GM21723 (cell line): ENCODE measurements at regions not wholly inside any gene's neighbourhood (a gene's known extent, or its start where the extent isn't known, plus 50 kb on each side); places are given as distances from the start of the nearest gene placed in this dataset.
A peak's percentile ranks its signal among the peaks of the same experiment; 100 is the strongest.

Experiments used
- ATAC-seq: cut with Tn5 transposase; IDR thresholded peaks from one replicate; pipeline ENCODE4 v1.9.1; 2021; ENCODE audit warnings: mild to moderate bottlenecking, moderate library complexity; ENCODE audit not compliant: unreplicated experiment

- ATAC-seq, result no peak
Measured at GRCh38 chr16:66290431-66290830, 76.1 kb upstream of the CDH5 start.

GRCh38 chr16:66289986-66290385 is 76.5 kb upstream of the CDH5 start:
- no peak for ATAC-seq

- ATAC-seq, result no peak
Measured at GRCh38 chr16:66289051-66289680, 77.3 kb upstream of the CDH5 start.

- ATAC-seq, result no peak
Measured at GRCh38 chr16:66287926-66288325, 78.6 kb upstream of the CDH5 start.

GRCh38 chr16:66287416-66287815 is 79.1 kb upstream of the CDH5 start:
- ATAC-seq, result no peak

- ATAC-seq, result no peak
Measured at GRCh38 chr16:66286527-66286926, 80.0 kb upstream of the CDH5 start.

- ATAC-seq, result no peak
Measured at GRCh38 chr16:66278604-66279262, 87.8 kb upstream of the CDH5 start.

GRCh38 chr16:66278111-66278531 is 88.4 kb upstream of the CDH5 start:
- ATAC-seq, result no peak

- no peak for ATAC-seq
Measured at GRCh38 chr16:66277311-66278070, 89.0 kb upstream of the CDH5 start.

GRCh38 chr16:66275775-66276428 is 90.6 kb upstream of the CDH5 start:
- no peak for ATAC-seq

- ATAC-seq, result no peak
Measured at GRCh38 chr16:66274335-66275110, 92.0 kb upstream of the CDH5 start.

GRCh38 chr16:66273644-66274334 is 92.7 kb upstream of the CDH5 start:
- ATAC-seq, result no peak

- no peak for ATAC-seq
Measured at GRCh38 chr16:66273053-66273452, 93.4 kb upstream of the CDH5 start.

GRCh38 chr16:66272461-66272860 is 94.0 kb upstream of the CDH5 start:
- ATAC-seq, result no peak

GRCh38 chr16:66271074-66272060 is 95.1 kb upstream of the CDH5 start:
- ATAC-seq, result no peak

- ATAC-seq, result peak; percentile 71
Measured at GRCh38 chr16:66270333-66270927, 96.1 kb upstream of the CDH5 start.

- no peak for ATAC-seq
Measured at GRCh38 chr16:66269617-66270332, 96.7 kb upstream of the CDH5 start.
